Progenitor cell of endocrine pancreas (in vitro differentiated cells): ENCODE measurements at regions not wholly inside any gene's neighbourhood (a gene's known extent, or its start where the extent isn't known, plus 50 kb on each side); places are given as distances from the start of the nearest gene placed in this dataset.

Experiments used
- DNase-seq: peaks from one replicate; pipeline ENCODE4 v3.0.0; 2021; ENCODE audit warnings: low spot score; ENCODE audit not compliant: unreplicated experiment
- H3K27ac Mint-ChIP-seq: 2 replicates; pipeline ENCODE4 v1.8.0; 2021; ENCODE audit warnings: mild to moderate bottlenecking, moderate library complexity, mixed read lengths
- H3K27me3 Mint-ChIP-seq: 2 replicates; pipeline ENCODE4 v1.8.0; 2021; ENCODE audit warnings: mixed read lengths
- H3K36me3 Mint-ChIP-seq: 2 replicates; pipeline ENCODE4 v1.8.0; 2022; ENCODE audit warnings: mixed read lengths; ENCODE audit not compliant: insufficient read depth
- H3K4me1 Mint-ChIP-seq: 2 replicates; pipeline ENCODE4 v1.8.0; 2021; ENCODE audit warnings: low read depth, mixed read lengths
- H3K4me3 Mint-ChIP-seq: 2 replicates; pipeline ENCODE4 v1.8.0; 2021; ENCODE audit warnings: low read depth, mild to moderate bottlenecking, moderate library complexity, mixed read lengths
- H3K9me3 Mint-ChIP-seq: 2 replicates; pipeline ENCODE4 v1.8.0; 2021; ENCODE audit warnings: low read depth, mixed read lengths
- CTCF ChIP-seq: fragments of 200-600 bp; sonication (generic); IDR thresholded peaks from one replicate; pipeline ENCODE4 v1.5.0; 2021; ENCODE audit warnings: antibody characterized with exemption, mild to moderate bottlenecking; ENCODE audit not compliant: unreplicated experiment

GRCh38 chr1:95701450-95702173 is 467.6 kb downstream of the RWDD3 start:
- H3K4me1 Mint-ChIP-seq = peaks cover 10% of the 10 kb centered on the region
- no peak for TF ChIP-seq CTCF
- no peak overlapping the region for H3K27ac Mint-ChIP-seq
- H3K4me3 Mint-ChIP-seq = no peak overlapping the region
- peaks cover 30% of the 10 kb centered on the region for H3K9me3 Mint-ChIP-seq
- peaks cover 7% of the 10 kb centered on the region for H3K36me3 Mint-ChIP-seq
- H3K27me3 Mint-ChIP-seq = no peaks in the 10 kb centered on the region
- no peak for DNase-seq

GRCh38 chr1:95703046-95703445 is 469.0 kb downstream of the RWDD3 start:
- Mint-ChIP-seq H3K27ac (no peak overlapping the region), H3K9me3 (peaks cover 33% of the 10 kb centered on the region), H3K27me3 (no peaks in the 10 kb centered on the region), H3K4me1 (peaks cover 10% of the 10 kb centered on the region), H3K4me3 (no peak overlapping the region), H3K36me3 (peaks cover 7% of the 10 kb centered on the region)
- TF ChIP-seq CTCF = no peak
- DNase-seq = no peak

- H3K4me3 Mint-ChIP-seq = no peak overlapping the region
- H3K9me3 Mint-ChIP-seq = no peaks in the 10 kb centered on the region
- no peaks in the 10 kb centered on the region for H3K36me3 Mint-ChIP-seq
- no peaks in the 10 kb centered on the region for H3K4me1 Mint-ChIP-seq
- DNase-seq = no peak
- TF ChIP-seq CTCF = no peak
- H3K27ac Mint-ChIP-seq = no peak overlapping the region
- H3K27me3 Mint-ChIP-seq = no peaks in the 10 kb centered on the region
These were observed 482.1 kb downstream of the RWDD3 start for GRCh38 chr1:95716097-95716496.

- TF ChIP-seq CTCF = no peak
- Mint-ChIP-seq H3K4me1 (no peaks in the 10 kb centered on the region), H3K4me3 (no peak overlapping the region), H3K27me3 (no peaks in the 10 kb centered on the region), H3K36me3 (no peaks in the 10 kb centered on the region), H3K27ac (no peak overlapping the region), H3K9me3 (no peaks in the 10 kb centered on the region)
- no peak for DNase-seq
These were observed 482.5 kb downstream of the RWDD3 start for GRCh38 chr1:95716550-95716949.

GRCh38 chr1:95723346-95723745 is 489.3 kb downstream of the RWDD3 start:
- Mint-ChIP-seq H3K4me1 (no peaks in the 10 kb centered on the region), H3K27me3 (peaks cover 2% of the 10 kb centered on the region), H3K9me3 (no peaks in the 10 kb centered on the region), H3K4me3 (no peak overlapping the region), H3K27ac (no peak overlapping the region), H3K36me3 (no peaks in the 10 kb centered on the region)
- TF ChIP-seq CTCF = no peak
- no peak for DNase-seq
